ENCODE measurements at regions not wholly inside any gene's neighbourhood (a gene's known extent, or its start where the extent isn't known, plus 50 kb on each side); places are given as distances from the start of the nearest gene placed in this dataset.

DNA sequence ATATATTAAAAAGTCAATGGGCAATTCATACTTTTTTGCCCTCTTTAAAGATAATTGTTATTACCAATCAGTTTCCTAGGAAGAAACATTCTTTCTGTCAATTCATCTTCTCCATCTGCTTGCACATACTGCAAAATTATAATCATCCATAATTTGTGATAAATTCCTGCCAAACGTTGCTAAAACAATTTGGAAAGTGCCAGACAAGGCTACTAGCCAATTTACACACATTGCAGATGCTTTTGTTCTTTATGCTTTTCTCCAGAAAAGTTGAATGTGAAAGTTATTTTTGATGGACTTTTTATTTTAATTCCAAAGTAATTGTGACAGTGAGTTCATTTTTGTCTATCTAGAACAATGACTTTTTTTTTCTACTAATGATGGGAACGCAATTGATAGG lies 992.8 kb upstream of the ADGRL2 start:
- H3K27me3 ChIP-seq, result no peaks in the 10 kb centered on the region
- DNase-seq (no peak), ATAC-seq (no peak)
- H3K9me3 ChIP-seq, result no peaks in the 10 kb centered on the region
- 54 to 65% methylated on average over 2 of the region's 2 CpGs for WGBS, 2 donors
- intact Hi-C loops (cut with DNase I), result no loop called here
- H3K36me3 ChIP-seq, result no peaks in the 10 kb centered on the region
- H3K4me1 ChIP-seq, result no peaks in the 10 kb centered on the region
- H3K4me3 ChIP-seq, result no peak overlapping the region
- TF ChIP-seq, protein P1, sequence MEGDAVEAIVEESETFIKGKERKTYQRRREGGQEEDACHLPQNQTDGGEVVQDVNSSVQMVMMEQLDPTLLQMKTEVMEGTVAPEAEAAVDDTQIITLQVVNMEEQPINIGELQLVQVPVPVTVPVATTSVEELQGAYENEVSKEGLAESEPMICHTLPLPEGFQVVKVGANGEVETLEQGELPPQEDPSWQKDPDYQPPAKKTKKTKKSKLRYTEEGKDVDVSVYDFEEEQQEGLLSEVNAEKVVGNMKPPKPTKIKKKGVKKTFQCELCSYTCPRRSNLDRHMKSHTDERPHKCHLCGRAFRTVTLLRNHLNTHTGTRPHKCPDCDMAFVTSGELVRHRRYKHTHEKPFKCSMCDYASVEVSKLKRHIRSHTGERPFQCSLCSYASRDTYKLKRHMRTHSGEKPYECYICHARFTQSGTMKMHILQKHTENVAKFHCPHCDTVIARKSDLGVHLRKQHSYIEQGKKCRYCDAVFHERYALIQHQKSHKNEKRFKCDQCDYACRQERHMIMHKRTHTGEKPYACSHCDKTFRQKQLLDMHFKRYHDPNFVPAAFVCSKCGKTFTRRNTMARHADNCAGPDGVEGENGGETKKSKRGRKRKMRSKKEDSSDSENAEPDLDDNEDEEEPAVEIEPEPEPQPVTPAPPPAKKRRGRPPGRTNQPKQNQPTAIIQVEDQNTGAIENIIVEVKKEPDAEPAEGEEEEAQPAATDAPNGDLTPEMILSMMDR (IDR thresholded peaks at IDR 0.05), result no peak
- no peak overlapping the region for H3K27ac ChIP-seq

DNA sequence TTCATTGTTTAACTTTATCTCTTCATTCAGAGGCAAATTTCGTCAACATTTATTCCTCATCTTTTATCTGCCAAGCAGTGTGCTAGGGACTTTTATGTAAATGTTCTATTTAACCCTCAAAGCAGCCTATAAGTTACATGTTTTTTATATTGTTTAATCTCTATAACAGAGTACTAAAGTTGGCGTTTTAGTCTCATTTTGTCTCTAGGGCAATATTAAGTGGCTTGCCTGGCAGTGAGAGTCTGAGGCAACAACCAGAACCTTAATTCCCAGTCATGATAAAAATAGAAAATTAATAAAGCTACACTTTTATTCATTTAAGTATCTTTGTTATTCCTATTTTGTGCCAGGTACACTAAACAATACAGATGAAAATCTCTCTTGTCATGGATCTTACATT lies 994.3 kb upstream of the ADGRL2 start:
- TF ChIP-seq, protein P1 (IDR thresholded peaks at IDR 0.05), result no peak
- H3K4me1 ChIP-seq, result no peaks in the 10 kb centered on the region
- WGBS, 2 donors, result 83 to 84% methylated on average over 2 of the region's 2 CpGs
- intact Hi-C loops (cut with DNase I), result no loop called here
- DNase-seq, result no peak
- H3K36me3 ChIP-seq, result no peaks in the 10 kb centered on the region
- no peak overlapping the region for H3K4me3 ChIP-seq
- H3K27me3 ChIP-seq, result no peaks in the 10 kb centered on the region
- H3K27ac ChIP-seq, result no peak overlapping the region
- ATAC-seq, result no peak
- no peaks in the 10 kb centered on the region for H3K9me3 ChIP-seq

DNA sequence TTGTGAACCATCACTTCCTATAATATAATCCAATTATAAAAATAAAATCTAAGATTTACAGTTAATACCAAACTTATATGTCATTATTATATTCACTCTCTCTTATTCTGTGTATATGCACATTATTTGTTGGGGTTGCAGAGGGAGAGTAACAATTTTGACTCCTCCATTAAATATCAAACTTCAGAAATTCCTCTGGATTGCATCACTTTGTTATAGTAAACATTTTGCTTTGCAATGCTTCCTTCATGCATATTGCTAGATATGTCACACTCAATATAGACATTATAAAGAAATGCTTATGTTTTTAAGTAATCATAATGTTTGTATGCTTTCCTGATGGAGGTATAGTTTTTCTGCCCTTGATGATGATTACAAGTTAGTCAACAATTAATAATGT lies 999.0 kb upstream of the ADGRL2 start:
- H3K27ac ChIP-seq, result no peak overlapping the region
- TF ChIP-seq, protein P1 (IDR thresholded peaks at IDR 0.05), result no peak
- peaks cover 0 to 3% (median 0%) of the 10 kb centered on the region in 11 donors for H3K9me3 ChIP-seq
- intact Hi-C loops (cut with DNase I), result no loop called here
- ATAC-seq, result no peak
- no peaks in the 10 kb centered on the region for H3K36me3 ChIP-seq
- H3K27me3 ChIP-seq, result no peaks in the 10 kb centered on the region
- H3K4me1 ChIP-seq, result no peaks in the 10 kb centered on the region
- DNase-seq, result no peak
- no peak overlapping the region for H3K4me3 ChIP-seq

DNA sequence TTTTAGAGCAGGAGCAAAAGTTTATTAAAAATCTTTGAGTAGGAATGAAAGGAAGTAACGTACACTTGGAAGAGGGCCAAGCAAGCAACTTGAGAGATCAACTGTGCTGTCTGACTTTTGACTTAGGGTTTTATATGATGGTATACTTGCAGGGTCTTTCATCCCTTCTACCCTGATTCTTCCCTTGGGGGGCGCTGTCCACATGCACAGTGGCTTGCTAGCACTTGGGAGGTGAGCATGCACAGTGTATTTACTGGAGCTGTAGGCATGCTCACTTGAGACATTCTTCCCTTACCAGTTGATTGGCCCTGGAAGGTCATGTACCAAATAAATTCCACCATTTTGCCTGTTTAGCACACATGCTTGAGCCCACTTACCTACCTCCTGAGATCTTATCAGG lies 1001.3 kb upstream of the ADGRL2 start:
- intact Hi-C loops (cut with DNase I), result no loop called here
- H3K4me3 ChIP-seq, result no peak overlapping the region
- ATAC-seq (no peak), DNase-seq (no peak)
- peaks cover 0 to 7% (median 0%) of the 10 kb centered on the region in 11 donors for H3K9me3 ChIP-seq
- no peaks in the 10 kb centered on the region for H3K36me3 ChIP-seq
- no peaks in the 10 kb centered on the region for H3K27me3 ChIP-seq
- no peaks in the 10 kb centered on the region for H3K4me1 ChIP-seq
- no peak overlapping the region for H3K27ac ChIP-seq
- WGBS, 2 donors, result 36 to 40% methylated on average over 2 of the region's 2 CpGs
- TF ChIP-seq, protein P1 (IDR thresholded peaks at IDR 0.05), result no peak

DNA sequence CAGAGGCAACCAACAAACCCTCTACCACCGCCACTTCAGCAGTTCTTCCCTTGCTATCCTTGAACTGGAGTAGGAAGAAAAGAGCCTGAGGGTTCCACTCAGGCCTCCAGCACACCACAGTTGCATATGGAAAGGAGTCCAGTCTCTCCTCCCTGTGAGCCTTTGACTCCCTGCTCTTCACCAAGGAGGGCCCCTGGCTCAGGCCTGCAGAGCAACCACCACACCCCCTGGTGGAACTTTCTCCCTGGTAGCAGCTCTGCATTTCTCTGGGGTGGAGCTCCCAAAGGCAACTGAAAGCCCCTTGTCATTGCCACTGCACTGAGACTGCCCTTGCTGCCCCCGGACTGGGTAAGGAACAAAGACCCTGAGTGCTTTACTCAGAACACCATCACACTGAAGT lies 1021.5 kb upstream of the ADGRL2 start:
- H3K36me3 ChIP-seq, result no peaks in the 10 kb centered on the region
- no peak overlapping the region for H3K4me3 ChIP-seq
- no peak overlapping the region for H3K27ac ChIP-seq
- no peaks in the 10 kb centered on the region for H3K27me3 ChIP-seq
- no peak for DNase-seq
- TF ChIP-seq, protein P1 (IDR thresholded peaks at IDR 0.05), result no peak
- H3K4me1 ChIP-seq, result no peaks in the 10 kb centered on the region
- intact Hi-C loops (cut with DNase I), result no loop called here
- no peak for ATAC-seq
- H3K9me3 ChIP-seq, result peaks cover 0 to 3% (median 0%) of the 10 kb centered on the region in 11 donors
- 93 to 95% methylated on average over 2 of the region's 2 CpGs for WGBS, 2 donors
